ENCODE measurements at regions not wholly inside any gene's neighbourhood (a gene's known extent, or its start where the extent isn't known, plus 50 kb on each side); places are given as distances from the start of the nearest gene placed in this dataset.

DNA sequence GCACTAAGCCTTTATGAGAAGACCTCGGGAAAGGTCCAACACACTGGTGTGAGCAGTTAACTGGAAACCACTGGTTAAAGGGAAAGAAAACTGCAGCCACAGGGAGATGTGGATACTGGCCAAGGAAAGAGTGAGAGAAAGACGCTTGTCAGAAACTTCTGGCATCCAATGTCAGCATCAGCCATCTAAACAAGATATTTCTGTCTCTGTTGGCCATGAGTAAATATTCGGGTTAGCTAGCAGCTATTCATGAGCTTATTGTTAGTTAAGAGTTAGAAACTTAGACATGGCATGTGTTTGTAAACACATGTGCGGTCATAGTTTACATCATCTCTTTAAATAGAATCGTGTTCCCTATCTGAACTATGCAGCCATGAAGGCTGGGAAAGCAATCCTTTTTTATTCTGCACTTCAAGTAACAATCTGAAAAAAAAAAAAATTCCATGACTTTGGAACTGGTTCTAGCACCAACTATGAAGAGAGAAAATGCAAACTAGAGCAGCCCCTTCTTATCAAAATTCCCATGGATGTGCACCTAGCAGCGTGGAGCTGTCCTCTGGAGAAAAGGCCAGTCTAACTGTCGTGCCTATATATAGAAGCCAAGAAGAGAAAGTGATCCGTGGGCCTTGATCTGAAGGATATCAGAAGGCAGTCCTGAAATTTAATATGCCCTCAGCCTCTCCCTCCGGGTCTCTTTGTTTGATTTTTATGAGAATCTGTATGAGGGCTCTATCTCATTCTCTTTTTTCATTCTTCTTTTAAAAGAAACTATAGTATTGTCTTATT, 84.0 kb upstream of the RFX8 start:
- no peak for TF ChIP-seq ZFX (IDR thresholded peaks at IDR 0.05)
- TF ChIP-seq POLR2A (IDR thresholded peaks at IDR 0.05; ENCODE audit: borderline replicate concordance, extremely low read depth, insufficient read depth, insufficient read length): no peak
- TF ChIP-seq, protein P1, sequence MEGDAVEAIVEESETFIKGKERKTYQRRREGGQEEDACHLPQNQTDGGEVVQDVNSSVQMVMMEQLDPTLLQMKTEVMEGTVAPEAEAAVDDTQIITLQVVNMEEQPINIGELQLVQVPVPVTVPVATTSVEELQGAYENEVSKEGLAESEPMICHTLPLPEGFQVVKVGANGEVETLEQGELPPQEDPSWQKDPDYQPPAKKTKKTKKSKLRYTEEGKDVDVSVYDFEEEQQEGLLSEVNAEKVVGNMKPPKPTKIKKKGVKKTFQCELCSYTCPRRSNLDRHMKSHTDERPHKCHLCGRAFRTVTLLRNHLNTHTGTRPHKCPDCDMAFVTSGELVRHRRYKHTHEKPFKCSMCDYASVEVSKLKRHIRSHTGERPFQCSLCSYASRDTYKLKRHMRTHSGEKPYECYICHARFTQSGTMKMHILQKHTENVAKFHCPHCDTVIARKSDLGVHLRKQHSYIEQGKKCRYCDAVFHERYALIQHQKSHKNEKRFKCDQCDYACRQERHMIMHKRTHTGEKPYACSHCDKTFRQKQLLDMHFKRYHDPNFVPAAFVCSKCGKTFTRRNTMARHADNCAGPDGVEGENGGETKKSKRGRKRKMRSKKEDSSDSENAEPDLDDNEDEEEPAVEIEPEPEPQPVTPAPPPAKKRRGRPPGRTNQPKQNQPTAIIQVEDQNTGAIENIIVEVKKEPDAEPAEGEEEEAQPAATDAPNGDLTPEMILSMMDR (IDR thresholded peaks at IDR 0.05 in 2 of 3, conservative IDR thresholded peaks at IDR 0.05 in 1 of 3; ENCODE audit: borderline replicate concordance in 1 of 3, insufficient read depth in 1 of 3, low read depth in 2 of 3, low read length in 2 of 3): no peak
- TF ChIP-seq, protein P2, sequence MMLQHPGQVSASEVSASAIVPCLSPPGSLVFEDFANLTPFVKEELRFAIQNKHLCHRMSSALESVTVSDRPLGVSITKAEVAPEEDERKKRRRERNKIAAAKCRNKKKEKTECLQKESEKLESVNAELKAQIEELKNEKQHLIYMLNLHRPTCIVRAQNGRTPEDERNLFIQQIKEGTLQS (IDR thresholded peaks at IDR 0.05): no peak
- no peak for TF ChIP-seq EZH2phosphoT487 (IDR thresholded peaks at IDR 0.05; ENCODE audit: borderline replicate concordance)
- no peak for TF ChIP-seq CEBPB (IDR thresholded peaks at IDR 0.05; ENCODE audit: low read depth)
- TF ChIP-seq FOSL1 (IDR thresholded peaks at IDR 0.05; ENCODE audit: low read depth): no peak

Measured in HCT116 (cell line).